ENCODE measurements at regions not wholly inside any gene's neighbourhood (a gene's known extent, or its start where the extent isn't known, plus 50 kb on each side); places are given as distances from the start of the nearest gene placed in this dataset.
A peak's percentile ranks its signal among the peaks of the same experiment; 100 is the strongest.

GRCh38 chr2:144086965-144087364 lies 433.0 kb downstream of the ZEB2 start:
- no peak overlapping the region for H3K4me3 ChIP-seq (ENCODE audit: low read depth, low read length)
- DNase-seq (ENCODE audit: low read depth), result peak; percentile 28
- no peak for TF ChIP-seq CTCF (IDR thresholded peaks at IDR 0.05; ENCODE audit: insufficient read depth, low read depth, low read length)

- DNase-seq (ENCODE audit: low read depth), result peak; percentile 23
- no peak for TF ChIP-seq CTCF (IDR thresholded peaks at IDR 0.05; ENCODE audit: insufficient read depth, low read depth, low read length)
- H3K4me3 ChIP-seq (ENCODE audit: low read depth, low read length), result no peak overlapping the region
These were observed 434.9 kb downstream of the ZEB2 start for GRCh38 chr2:144085016-144085415.

- peak; percentile 51 for DNase-seq (ENCODE audit: low read depth)
- no peak for TF ChIP-seq CTCF (IDR thresholded peaks at IDR 0.05; ENCODE audit: insufficient read depth, low read depth, low read length)
- no peak overlapping the region for H3K4me3 ChIP-seq (ENCODE audit: low read depth, low read length)
These were observed 435.7 kb downstream of the ZEB2 start for GRCh38 chr2:144084114-144084661.

- no peak for DNase-seq (ENCODE audit: low read depth)
- no peak for TF ChIP-seq CTCF (IDR thresholded peaks at IDR 0.05; ENCODE audit: insufficient read depth, low read depth, low read length)
- H3K4me3 ChIP-seq (ENCODE audit: low read depth, low read length), result no peak overlapping the region
These were observed 436.7 kb downstream of the ZEB2 start for GRCh38 chr2:144083211-144083610.

GRCh38 chr2:144082777-144083176 lies 437.1 kb downstream of the ZEB2 start:
- TF ChIP-seq CTCF (IDR thresholded peaks at IDR 0.05; ENCODE audit: insufficient read depth, low read depth, low read length), result no peak
- H3K4me3 ChIP-seq (ENCODE audit: low read depth, low read length), result no peak overlapping the region
- DNase-seq (ENCODE audit: low read depth), result no peak

- no peak for DNase-seq (ENCODE audit: low read depth)
- no peak for TF ChIP-seq CTCF (IDR thresholded peaks at IDR 0.05; ENCODE audit: insufficient read depth, low read depth, low read length)
- no peak overlapping the region for H3K4me3 ChIP-seq (ENCODE audit: low read depth, low read length)
These were observed 437.6 kb downstream of the ZEB2 start for GRCh38 chr2:144082327-144082726.

- TF ChIP-seq CTCF (IDR thresholded peaks at IDR 0.05; ENCODE audit: insufficient read depth, low read depth, low read length), result no peak
- no peak for DNase-seq (ENCODE audit: low read depth)
- H3K4me3 ChIP-seq (ENCODE audit: low read depth, low read length), result no peak overlapping the region
These were observed 438.6 kb downstream of the ZEB2 start for GRCh38 chr2:144081272-144081671.

Measured in fibroblast of villous mesenchyme (primary cell).